Stomach (tissue), 4 donors: ENCODE measurements at regions not wholly inside any gene's neighbourhood (a gene's known extent, or its start where the extent isn't known, plus 50 kb on each side); places are given as distances from the start of the nearest gene placed in this dataset.

Experiments used
- EP300 ChIP-seq: sonication (generic); formaldehyde crosslinking; IDR thresholded peaks from one replicate; pipeline ENCODE4 v1.6.1; 2017; ENCODE audit warnings: antibody characterized with exemption
- TF ChIP-seq, protein P1 (sequence below), 7 experiments: fragments of 450-650 bp in 4 of 7; fragments of 200-600 bp in 3 of 7; sonication (generic) in 3 of 7; IDR thresholded peaks; one replicate each; pipeline ENCODE4 v1.5.1; 2016 to 2019; ENCODE audit warnings: antibody characterized with exemption in 7 of 7, control low read depth in 2 of 7, mild to moderate bottlenecking in 1 of 7

- TF ChIP-seq, protein P1, sequence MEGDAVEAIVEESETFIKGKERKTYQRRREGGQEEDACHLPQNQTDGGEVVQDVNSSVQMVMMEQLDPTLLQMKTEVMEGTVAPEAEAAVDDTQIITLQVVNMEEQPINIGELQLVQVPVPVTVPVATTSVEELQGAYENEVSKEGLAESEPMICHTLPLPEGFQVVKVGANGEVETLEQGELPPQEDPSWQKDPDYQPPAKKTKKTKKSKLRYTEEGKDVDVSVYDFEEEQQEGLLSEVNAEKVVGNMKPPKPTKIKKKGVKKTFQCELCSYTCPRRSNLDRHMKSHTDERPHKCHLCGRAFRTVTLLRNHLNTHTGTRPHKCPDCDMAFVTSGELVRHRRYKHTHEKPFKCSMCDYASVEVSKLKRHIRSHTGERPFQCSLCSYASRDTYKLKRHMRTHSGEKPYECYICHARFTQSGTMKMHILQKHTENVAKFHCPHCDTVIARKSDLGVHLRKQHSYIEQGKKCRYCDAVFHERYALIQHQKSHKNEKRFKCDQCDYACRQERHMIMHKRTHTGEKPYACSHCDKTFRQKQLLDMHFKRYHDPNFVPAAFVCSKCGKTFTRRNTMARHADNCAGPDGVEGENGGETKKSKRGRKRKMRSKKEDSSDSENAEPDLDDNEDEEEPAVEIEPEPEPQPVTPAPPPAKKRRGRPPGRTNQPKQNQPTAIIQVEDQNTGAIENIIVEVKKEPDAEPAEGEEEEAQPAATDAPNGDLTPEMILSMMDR (IDR thresholded peaks at IDR 0.05), result no peak
- no peak for TF ChIP-seq EP300
Observed at GRCh38 chr5:30000231-30000630, 1193.3 kb upstream of the CDH6 start.
